NCI-H526 treated with DMSO at 0.1 percent for 48 hours (cell line): ENCODE measurements at regions not wholly inside any gene's neighbourhood (a gene's known extent, or its start where the extent isn't known, plus 50 kb on each side); places are given as distances from the start of the nearest gene placed in this dataset.

Experiments
- DNase-seq: peaks from one replicate; lab custom pipeline; 2025; lab: John Stamatoyannopoulos, UW

- no peak for DNase-seq
These were observed 59.8 kb upstream of the TBPL2 start for GRCh38 chr14:55500219-55500701.

GRCh38 chr14:55500708-55501107 is 60.3 kb upstream of the TBPL2 start:
- DNase-seq, result no peak

- no peak for DNase-seq
These were observed 62.4 kb upstream of the TBPL2 start for GRCh38 chr14:55502746-55503284.

GRCh38 chr14:55505846-55506245 is 65.4 kb upstream of the TBPL2 start:
- DNase-seq, result no peak

- no peak for DNase-seq
These were observed 68.3 kb upstream of the TBPL2 start for GRCh38 chr14:55508676-55509075.

- no peak for DNase-seq
These were observed 67.6 kb upstream of the KTN1 start for GRCh38 chr14:55512421-55512820.

- no peak for DNase-seq
These were observed 66.5 kb upstream of the KTN1 start for GRCh38 chr14:55513491-55513890.

GRCh38 chr14:55514819-55515490 is 65.1 kb upstream of the KTN1 start:
- DNase-seq, result peak; percentile 40

- no peak for DNase-seq
These were observed 63.2 kb upstream of the KTN1 start for GRCh38 chr14:55516776-55517175.

- DNase-seq, result no peak
These were observed 61.6 kb upstream of the KTN1 start for GRCh38 chr14:55518391-55518790.

- no peak for DNase-seq
These were observed 60.4 kb upstream of the KTN1 start for GRCh38 chr14:55519473-55520080.

GRCh38 chr14:55523321-55523720 is 56.7 kb upstream of the KTN1 start:
- DNase-seq, result no peak
